K562 (cell line): ENCODE measurements at regions not wholly inside any gene's neighbourhood (a gene's known extent, or its start where the extent isn't known, plus 50 kb on each side); places are given as distances from the start of the nearest gene placed in this dataset.
"Not testable (repeated sequence)": the region's sequence is repeated elsewhere in the genome, so short reads cannot be mapped to it uniquely, and the experiment has no call there.

ENCODE experiments used
- ATAC-seq: fragments of 200-7000 bp; cut with Tn5 transposase; 3 replicates; pipeline ENCODE4 v1.9.1; 2020; ENCODE audit warnings: moderate library complexity
- BruUV-seq: library from RNA; stranded (reverse); fragments of 400-500 nt; replicated peaks from 2 replicates; lab custom pipeline; 2021; lab: Mats Ljungman, UMichigan
- CTCF ChIA-PET: fragments of 300-600 bp; formaldehyde crosslinking; extraction: SDS; loops from one replicate; lab custom pipeline; 2021; ENCODE audit warnings: low intra/inter-chr PET ratio; lab: Yijun Ruan, JAX
- POLR2A ChIA-PET: fragments of 300-600, 350-650 bp; sonication (Branson Sonifier 250); formaldehyde crosslinking; extraction: SDS; loops from one replicate; lab custom pipeline; 2021; ENCODE audit warnings: antibody characterized with exemption, inconsistent platforms; lab: Yijun Ruan, JAX
- DNase-seq, 4 experiments: peaks; one replicate each; pipeline versions ENCODE4 v3.0.0 to v3.0.0-alpha.2; 2011 to 2018; ENCODE audit warnings: low spot score in 3 of 4, mixed read lengths in 3 of 4; ENCODE audit errors: extremely low read depth in 1 of 4
- FAIRE-seq: peaks from 2 replicates; lab custom pipeline; 2011; peaks lifted over from hg19 to GRCh38; lab: Jason Lieb, UNC
- H2AFZ ChIP-seq: 2 replicates; pipeline ENCODE4 v1.6.0; 2011; ENCODE audit warnings: low read depth, low read length, control low read depth, inconsistent platforms
- H3K27ac ChIP-seq: fragments of 200-600 bp; 3 replicates; pipeline ENCODE4 v1.8.0; 2011; ENCODE audit warnings: low read depth, mild to moderate bottlenecking, control low read depth, inconsistent platforms, low read length, moderate library complexity, mixed read lengths; ENCODE audit errors: extremely low read depth
- H3K27me3 ChIP-seq, 2 experiments: fragments of 300-600 bp in 1 of 2; 2 replicates in 1 of 2; 3 replicates in 1 of 2; pipeline versions ENCODE4 v1.6.0 to v1.8.0; 2011; ENCODE audit warnings: inconsistent platforms in 2 of 2, low read length in 2 of 2, mild to moderate bottlenecking in 1 of 2, mixed read lengths in 1 of 2, moderate library complexity in 1 of 2; ENCODE audit not compliant: control insufficient read depth in 2 of 2, insufficient read depth in 2 of 2
- H3K36me3 ChIP-seq: fragments of 300-600 bp; 3 replicates; pipeline ENCODE4 v1.8.0; 2011; ENCODE audit warnings: mild to moderate bottlenecking, low read length, inconsistent platforms; ENCODE audit not compliant: control insufficient read depth, insufficient read depth
- H3K4me1 ChIP-seq, 2 experiments: fragments of 200-600 bp in 1 of 2; replicated peaks in 1 of 2; 2 replicates in 1 of 2; 3 replicates in 1 of 2; pipeline versions ENCODE4 v1.5.1 to v1.8.0; 2011; ENCODE audit warnings: inconsistent platforms in 2 of 2, low read length in 2 of 2, mild to moderate bottlenecking in 1 of 2, mixed read lengths in 1 of 2, moderate library complexity in 1 of 2; ENCODE audit not compliant: control insufficient read depth in 2 of 2, insufficient read depth in 2 of 2
- H3K4me2 ChIP-seq: 2 replicates; pipeline ENCODE4 v1.6.1; 2011; ENCODE audit warnings: low read length, control low read depth, inconsistent platforms, mixed read lengths; ENCODE audit not compliant: insufficient read depth
- H3K4me3 ChIP-seq: fragments of 200-600 bp; sonication (generic), shearing (Covaris generic); 2 replicates; pipeline ENCODE4 v1.5.1; 2016; ENCODE audit warnings: control low read depth, inconsistent platforms
- H3K79me2 ChIP-seq: fragments of 200-600 bp; 3 replicates; pipeline ENCODE4 v1.8.0; 2011; ENCODE audit warnings: low read length, inconsistent platforms; ENCODE audit not compliant: control insufficient read depth, insufficient read depth
- H3K9ac ChIP-seq, 2 experiments: 2 replicates each; pipeline versions ENCODE4 v1.6.0 to v1.6.1; 2011; ENCODE audit warnings: low read depth in 2 of 2, low read length in 2 of 2, control low read depth in 1 of 2, inconsistent platforms in 1 of 2, mild to moderate bottlenecking in 1 of 2, mixed read lengths in 1 of 2; ENCODE audit not compliant: insufficient read depth in 1 of 2
- H3K9me1 ChIP-seq: one replicate; pipeline ENCODE4 v1.6.0; 2011; ENCODE audit warnings: inconsistent platforms, mild to moderate bottlenecking, low read length, moderate library complexity; ENCODE audit not compliant: control insufficient read depth, insufficient read depth
- H3K9me3 ChIP-seq: replicated peaks from 2 replicates; pipeline ENCODE4 v1.5.1; 2011; ENCODE audit warnings: low read depth, low read length, inconsistent platforms; ENCODE audit not compliant: control insufficient read depth, insufficient read depth
- H4K20me1 ChIP-seq: replicated peaks from 2 replicates; pipeline ENCODE4 v1.6.1; 2011; ENCODE audit warnings: low read length, inconsistent platforms, mixed read lengths; ENCODE audit not compliant: control insufficient read depth, insufficient read depth
- ETS1 ChIP-seq: conservative IDR thresholded peaks from 2 replicates; pipeline ENCODE4 v1.6.1; 2011; ENCODE audit warnings: low read depth, mild to moderate bottlenecking, low read length; ENCODE audit not compliant: control insufficient read depth
- GABPB2 ChIP-seq: fragments of 250-450 bp; sonication (Bioruptor Pico); conservative IDR thresholded peaks from 2 replicates; pipeline ENCODE4 v1.5.1; 2021; ENCODE audit warnings: mild to moderate bottlenecking
- GTF3C2 ChIP-seq: IDR thresholded peaks from 3 replicates; pipeline ENCODE4 v1.6.1; 2011; ENCODE audit warnings: borderline replicate concordance, mild to moderate bottlenecking, moderate library complexity; ENCODE audit not compliant: insufficient read length; ENCODE audit errors: extremely low read depth
- TFAM ChIP-seq: fragments of 250-450 bp; sonication (Bioruptor Pico); conservative IDR thresholded peaks from 2 replicates; pipeline ENCODE4 v1.5.0; 2021; ENCODE audit warnings: mild to moderate bottlenecking, moderate library complexity
- XRCC3 ChIP-seq: fragments of 450-650 bp; IDR thresholded peaks from 2 replicates; pipeline ENCODE4 v1.6.1; 2017; ENCODE audit warnings: mild to moderate bottlenecking, moderate library complexity
- ZBTB1 ChIP-seq: sonication (generic); formaldehyde crosslinking; IDR thresholded peaks from 2 replicates; pipeline ENCODE4 v1.8.1; 2023; ENCODE audit warnings: missing genetic modification reagents, low read depth, mild to moderate bottlenecking, borderline replicate concordance
- ZBTB9 ChIP-seq: fragments of 450-650 bp; formaldehyde crosslinking; IDR thresholded peaks from 2 replicates; pipeline ENCODE4 v1.4.0; 2020; ENCODE audit warnings: mild to moderate bottlenecking, moderate library complexity
- ZNF263 ChIP-seq: sonication (generic); formaldehyde crosslinking; IDR thresholded peaks from 2 replicates; pipeline ENCODE4 v1.8.0; 2022; ENCODE audit warnings: mild to moderate bottlenecking, missing genetic modification reagents, borderline replicate concordance
- WGBS: fragments of 100-300 bp; shearing (Covaris generic); methylation state at CpG from one replicate; pipeline ENCODE4 v1.1.6; 2016; ENCODE audit warnings: low coverage, mixed read lengths; ENCODE audit not compliant: insufficient coverage; ENCODE audit errors: missing lambda C conversion rate; 5-methylcytosine and 5-hydroxymethylcytosine counted together
- in situ Hi-C: fragments of 300-500 bp; cut with MboI; formaldehyde crosslinking; loops from 4 replicates; pipeline ENCODE4 v1.15.0; 2018; ENCODE audit warnings: inconsistent platforms, mixed read lengths
- intact Hi-C: fragments of 100-400 bp; cut with micrococcal nuclease; formaldehyde crosslinking; loops from 2 replicates; pipeline ENCODE4 v1.14.2; 2022

GRCh38 chr5:42090162-42090561 lies 165.1 kb downstream of the FBXO4 start (continued):
- TF ChIP-seq GABPB2 (no peak), XRCC3 (no peak), ZBTB1 (CRISPR knock-in tag) (no peak)

GRCh38 chr5:42099846-42100245 lies 174.8 kb downstream of the FBXO4 start:
- not testable (repeated sequence) for BruUV-seq

GRCh38 chr5:42108468-42108867 lies 183.4 kb downstream of the FBXO4 start:
- no TSS peak for BruUV-seq
- Histone ChIP-seq H3K4me3 (no peak overlapping the region), H3K9me3 (no peaks in the 10 kb centered on the region), H3K27me3 (no peaks in the 10 kb centered on the region), H3K9me1 (no peaks in the 10 kb centered on the region), H2AFZ (no peak overlapping the region), H3K27ac (no peak overlapping the region), H3K9ac (no peak overlapping the region), H4K20me1 (no peaks in the 10 kb centered on the region), H3K79me2 (no peaks in the 10 kb centered on the region), H3K4me1 (no peaks in the 10 kb centered on the region), H3K4me2 (no peak overlapping the region), H3K36me3 (no peaks in the 10 kb centered on the region)
- in situ Hi-C loops, result no loop called here
- DNase-seq, result no peak
- ChIA-PET CTCF (no interaction called here), POLR2A (no interaction called here)
- no peak for FAIRE-seq
- intact Hi-C loops, result no loop called here
- ATAC-seq, result no peak
- TF ChIP-seq ETS1 (no peak), ZNF263 (CRISPR knock-in tag) (no peak), GTF3C2 (no peak), TFAM (no peak), ZBTB9 (no peak)

More at GRCh38 chr5:42099846-42100245, 174.8 kb downstream of the FBXO4 start:
- H3K9me3 ChIP-seq, H3K27ac ChIP-seq, H3K9ac ChIP-seq, H3K4me3 ChIP-seq, DNase-seq, POLR2A ChIA-PET, H4K20me1 ChIP-seq, H3K4me2 ChIP-seq, H3K79me2 ChIP-seq, H3K27me3 ChIP-seq, H2AFZ ChIP-seq, FAIRE-seq, H3K4me1 ChIP-seq, intact Hi-C loops, CTCF ChIA-PET, H3K36me3 ChIP-seq, H3K9me1 ChIP-seq, ATAC-seq, in situ Hi-C loops: not testable (repeated sequence)
- 0% methylated on average over 5 of the region's 5 CpGs for WGBS
